Anterior cingulate cortex (tissue), 58 donors: ENCODE measurements at regions not wholly inside any gene's neighbourhood (a gene's known extent, or its start where the extent isn't known, plus 50 kb on each side); places are given as distances from the start of the nearest gene placed in this dataset.

Source experiments
- DNase-seq, 58 donors: peaks; one replicate each; lab custom pipeline; 2025; lab: John Stamatoyannopoulos, UW

- no peak for DNase-seq
Observed at GRCh38 chr3:177812492-177812891, 615.2 kb upstream of the TBL1XR1 start.

DNA sequence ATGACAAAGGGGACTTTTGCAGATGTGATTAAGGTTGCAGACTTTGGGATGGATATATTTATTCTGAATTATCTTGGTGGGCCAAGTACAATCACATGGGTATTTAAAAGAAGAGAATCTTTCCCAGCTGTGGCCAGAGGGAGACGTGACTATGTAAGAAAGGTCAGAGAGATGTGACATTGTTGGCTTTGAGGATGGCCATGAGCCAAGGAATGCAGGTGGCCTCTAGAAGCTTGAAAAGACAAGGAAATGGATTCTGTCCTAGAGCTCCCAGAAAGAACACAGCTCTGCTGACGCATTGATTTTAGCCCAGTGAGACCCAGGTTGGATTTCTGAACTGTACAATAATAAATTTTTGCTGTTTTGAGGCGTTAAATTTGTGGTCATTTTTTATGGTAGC, 616.0 kb upstream of the TBL1XR1 start:
- DNase-seq, result peak in 1 of 58 donors; percentile 6

- no peak for DNase-seq
Observed at GRCh38 chr3:177816667-177817208, 619.5 kb upstream of the TBL1XR1 start.

GRCh38 chr3:177817751-177818150, 620.5 kb upstream of the TBL1XR1 start:
- no peak for DNase-seq

DNA sequence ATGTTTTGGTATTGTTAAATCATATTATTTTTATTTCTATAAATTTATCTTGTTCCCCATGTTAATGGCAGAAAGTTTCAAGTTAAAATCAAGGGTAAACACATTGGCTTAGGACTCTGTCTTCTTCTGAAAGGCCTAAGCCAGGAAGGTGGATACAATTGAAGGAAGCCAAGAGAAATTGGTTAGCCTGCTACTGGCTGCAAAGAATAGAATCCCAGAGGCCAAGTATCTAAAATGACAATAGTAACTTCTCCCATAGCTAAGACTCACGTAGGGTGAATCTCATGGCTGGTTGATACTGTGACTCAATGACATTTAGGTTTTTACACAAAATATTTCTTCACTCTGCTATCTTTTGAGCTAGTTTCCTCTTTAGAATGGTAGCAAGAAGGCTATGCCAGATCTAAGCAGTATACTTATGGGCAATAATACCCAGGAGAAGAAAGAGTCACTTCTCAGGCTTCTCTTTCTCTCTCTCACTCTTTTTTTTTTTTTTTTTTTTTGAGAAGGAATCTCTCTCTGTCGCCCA, 621.5 kb upstream of the TBL1XR1 start:
- no peak for DNase-seq

- DNase-seq, result no peak
Observed at GRCh38 chr3:177820683-177821316, 623.5 kb upstream of the TBL1XR1 start.

DNA sequence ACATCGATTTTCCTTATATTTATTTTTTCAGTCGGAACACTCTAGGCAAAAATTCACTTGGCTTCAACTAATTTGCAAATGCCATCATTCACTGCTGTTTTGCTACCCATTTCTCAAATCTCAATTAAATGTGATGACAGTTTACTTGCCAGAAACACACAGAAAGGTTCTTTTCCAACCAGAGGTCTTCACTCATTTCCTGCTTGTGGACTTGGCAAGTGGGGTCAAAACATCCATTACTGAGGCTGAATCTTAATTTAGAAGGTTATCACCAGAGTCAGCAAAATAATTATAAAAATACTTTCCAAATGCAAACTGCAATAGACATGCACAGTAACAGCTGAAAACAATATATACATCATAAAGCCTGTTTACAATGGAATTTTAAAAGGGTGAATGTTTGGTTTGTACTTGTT, 625.4 kb upstream of the TBL1XR1 start:
- no peak for DNase-seq

- no peak for DNase-seq
Observed at GRCh38 chr3:177823701-177824189, 626.5 kb upstream of the TBL1XR1 start.

DNA sequence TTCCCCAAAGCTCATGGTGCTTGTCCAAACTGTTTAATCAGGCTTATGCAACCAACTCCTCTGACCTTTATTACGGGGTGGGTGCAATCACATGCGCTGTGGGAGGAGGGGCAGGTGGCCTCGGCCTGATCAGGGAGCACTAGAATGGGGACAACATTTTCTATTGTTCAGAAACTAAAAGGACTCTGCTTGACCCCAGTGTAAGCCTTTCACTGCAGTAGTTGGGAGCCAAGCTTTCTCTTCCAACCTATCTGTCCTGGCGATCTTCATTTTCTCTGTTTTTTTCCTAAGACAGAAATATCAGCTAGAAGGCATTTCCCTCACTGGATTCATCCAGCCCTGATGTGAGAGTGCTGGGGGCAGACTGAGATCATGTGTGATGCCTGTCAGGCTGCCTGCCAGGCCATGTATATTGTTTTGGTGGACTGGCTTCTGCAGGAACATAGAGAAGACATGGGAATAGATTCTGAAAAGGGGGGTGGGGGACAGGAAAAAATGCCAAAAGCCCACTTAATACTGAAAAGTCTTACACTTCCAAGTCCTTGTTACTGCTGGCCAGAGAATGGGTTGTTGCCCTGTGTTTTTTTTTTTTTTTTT, 627.0 kb upstream of the TBL1XR1 start:
- peak in 5 of 58 donors; percentile 10 to 64 (median 15) for DNase-seq

DNA sequence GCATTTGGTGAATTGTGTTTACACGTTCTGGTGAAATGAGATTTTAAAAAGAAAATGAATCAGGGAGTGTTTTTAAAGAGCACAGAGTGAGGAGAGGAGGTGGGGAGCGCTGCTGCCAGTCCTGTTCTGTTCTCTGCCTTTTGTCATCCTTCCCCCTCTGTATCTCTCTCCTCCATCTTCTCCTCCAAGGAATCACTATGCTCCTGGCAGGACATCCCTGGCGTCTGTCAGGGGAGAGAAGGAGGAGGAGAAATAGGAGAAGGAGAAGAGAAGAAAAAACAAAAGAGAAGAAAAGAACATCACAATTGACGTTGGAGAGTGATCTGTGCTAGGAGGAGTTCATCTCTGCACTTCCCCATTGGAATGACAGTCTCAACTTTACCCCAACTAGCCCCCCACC, 627.6 kb upstream of the TBL1XR1 start:
- peak in 2 of 58 donors; percentile 15 to 30 for DNase-seq

DNA sequence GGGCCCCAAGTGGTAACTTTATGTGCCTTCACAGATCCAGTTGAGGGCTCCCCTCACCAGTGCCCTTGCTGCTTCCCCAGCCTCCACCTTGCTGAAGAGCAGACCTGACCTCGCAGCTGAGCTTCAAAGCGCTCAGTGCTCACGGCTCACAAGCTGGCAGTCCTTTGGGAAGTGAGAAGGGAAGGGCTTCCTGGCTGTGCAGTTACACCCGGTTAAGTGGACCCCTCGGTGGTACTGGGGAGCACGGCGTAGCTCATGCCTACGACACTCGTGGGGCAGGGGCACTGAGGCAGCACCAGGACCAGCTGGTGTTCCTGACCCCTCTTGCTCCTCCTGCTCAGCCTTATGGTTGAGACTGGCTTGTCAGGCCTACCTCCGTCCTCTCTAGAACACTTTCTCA, 629.0 kb upstream of the TBL1XR1 start:
- DNase-seq, result no peak

DNA sequence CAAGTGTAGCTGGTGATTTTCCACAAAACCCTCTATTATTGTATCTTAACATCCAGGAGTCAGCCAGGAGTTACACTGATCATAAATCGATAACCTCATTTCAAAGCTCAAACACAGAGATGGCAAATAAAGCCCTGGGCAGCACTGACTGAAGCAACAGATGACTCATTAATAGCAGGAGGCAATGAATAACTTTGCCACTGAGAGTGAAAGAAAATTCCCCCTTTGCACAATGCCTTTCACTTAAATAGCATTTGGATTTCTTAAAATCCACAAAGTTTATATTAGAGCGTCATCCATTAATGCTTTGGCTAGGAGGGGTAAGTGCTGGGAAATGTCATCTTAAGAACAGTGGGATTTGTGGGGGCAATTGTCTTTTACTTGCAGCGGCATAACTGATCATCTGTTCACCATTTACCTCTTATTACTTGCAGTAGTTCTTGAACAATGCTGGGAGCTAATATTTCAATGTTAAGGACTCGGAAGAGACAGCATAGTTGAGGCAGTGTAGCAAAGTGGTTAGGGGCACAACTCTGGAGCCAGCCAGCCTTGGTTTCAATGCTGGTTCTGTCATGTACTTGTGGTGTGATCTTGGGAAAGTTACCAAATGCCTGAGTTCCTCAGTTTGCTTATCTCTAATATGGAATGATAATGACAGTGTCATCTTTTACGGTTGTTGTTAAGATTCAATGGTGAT, 630.4 kb upstream of the TBL1XR1 start:
- no peak for DNase-seq

GRCh38 chr3:177828208-177828565, 630.9 kb upstream of the TBL1XR1 start:
- DNase-seq, result no peak

DNA sequence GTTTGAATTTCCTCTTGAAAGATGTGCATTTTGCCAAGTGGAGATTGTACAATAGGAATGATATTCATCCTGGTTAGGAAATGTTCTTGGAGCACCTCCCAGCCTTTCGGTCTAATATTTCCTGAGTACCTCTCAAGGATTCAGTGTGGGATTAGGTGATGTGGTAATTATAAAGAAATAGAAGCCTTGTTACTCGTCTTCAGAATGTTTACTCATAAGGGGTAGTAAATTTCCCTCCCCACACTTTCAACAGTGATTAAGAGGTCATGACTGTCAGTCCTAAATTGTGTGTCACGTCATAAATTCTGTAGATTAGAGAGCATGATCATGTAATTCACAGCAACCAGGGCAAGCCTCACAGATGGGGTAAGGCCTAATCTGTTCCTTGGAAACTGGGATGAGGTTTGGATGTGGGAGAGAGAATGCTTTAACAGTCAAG, 633.1 kb upstream of the TBL1XR1 start:
- no peak for DNase-seq

DNA sequence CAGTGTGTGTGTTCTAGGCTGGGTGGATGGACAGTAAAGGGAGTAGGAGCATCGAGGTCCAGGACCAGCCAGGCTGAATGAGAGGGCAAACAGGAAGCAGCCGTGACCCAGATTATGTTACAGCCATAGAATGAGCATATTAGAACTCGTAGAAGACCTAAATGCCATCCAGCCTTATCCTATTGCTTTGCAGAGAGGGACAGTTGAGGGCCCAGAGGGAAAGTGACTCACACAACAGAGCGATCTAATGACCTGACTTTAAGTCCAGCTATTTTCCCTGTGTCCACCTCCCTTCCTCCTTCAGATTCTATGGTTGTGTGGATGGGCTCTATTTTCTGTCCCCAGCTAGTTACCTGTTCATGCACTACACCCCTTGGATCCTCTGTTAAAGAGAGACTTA, 634.1 kb upstream of the TBL1XR1 start:
- no peak for DNase-seq

GRCh38 chr3:177832880-177833279, 635.6 kb upstream of the TBL1XR1 start:
- peak in 3 of 58 donors; percentile 34 to 76 (median 56) for DNase-seq

- no peak for DNase-seq
Observed at GRCh38 chr3:177833332-177833731, 636.0 kb upstream of the TBL1XR1 start.

- no peak for DNase-seq
Observed at GRCh38 chr3:177835008-177835407, 637.7 kb upstream of the TBL1XR1 start.

- DNase-seq, result no peak
Observed at GRCh38 chr3:177835917-177836316, 638.6 kb upstream of the TBL1XR1 start.

GRCh38 chr3:177836671-177837070, 639.4 kb upstream of the TBL1XR1 start:
- no peak for DNase-seq
